Fibroblast of the aortic adventitia (primary cell): ENCODE measurements at regions not wholly inside any gene's neighbourhood (a gene's known extent, or its start where the extent isn't known, plus 50 kb on each side); places are given as distances from the start of the nearest gene placed in this dataset.

Experiments used
- DNase-seq: peaks from one replicate; pipeline ENCODE4 v3.0.0-alpha.2; 2010; ENCODE audit warnings: low read depth
- H3K4me3 ChIP-seq: 2 replicates; pipeline ENCODE4 v1.5.1; 2011; ENCODE audit warnings: low read depth, mild to moderate bottlenecking, control low read depth, low read length, moderate library complexity
- TF ChIP-seq, protein P1 (sequence below): IDR thresholded peaks from 2 replicates; pipeline ENCODE4 v1.5.1; 2011; ENCODE audit warnings: mild to moderate bottlenecking, low read length, control low read depth, inconsistent platforms; ENCODE audit not compliant: insufficient read depth

DNA sequence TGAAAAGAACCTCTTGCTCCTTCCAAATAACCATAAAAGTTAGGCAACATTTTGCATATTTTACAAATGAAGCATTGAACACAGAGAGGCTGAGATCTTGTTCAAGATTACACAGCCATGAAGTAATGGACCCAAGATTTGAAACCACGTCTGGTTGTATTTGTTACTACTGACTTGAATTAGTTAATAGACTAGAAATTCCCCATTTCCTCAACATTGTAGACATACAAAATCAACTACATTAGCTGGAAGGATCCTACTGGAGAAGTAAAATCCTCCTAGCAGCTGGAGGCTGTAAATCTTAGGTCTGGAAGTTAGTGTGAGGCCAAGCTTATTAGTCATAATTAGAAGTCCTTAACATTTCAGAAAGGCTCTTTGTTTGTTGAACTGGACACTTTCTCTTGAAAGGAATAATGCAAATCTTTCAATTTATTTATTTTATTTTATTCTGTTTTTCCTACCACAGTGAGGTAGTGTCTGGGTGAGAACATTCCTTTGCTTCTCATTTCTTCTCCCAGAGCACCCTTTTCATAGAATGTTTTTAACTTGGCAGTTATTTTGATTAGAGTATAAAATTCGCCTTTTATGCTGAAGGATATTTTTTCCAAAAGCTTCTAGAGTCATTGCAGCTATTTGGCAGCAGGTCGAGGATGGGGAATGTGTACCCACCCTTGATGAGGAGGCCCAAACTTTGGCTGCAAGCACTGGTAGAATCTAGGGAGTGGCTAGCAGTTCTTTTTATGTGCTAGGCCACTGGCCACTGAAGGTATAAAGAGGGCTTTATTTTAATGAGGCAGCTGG is 62.0 kb upstream of the CLNK start:
- TF ChIP-seq, protein P1, sequence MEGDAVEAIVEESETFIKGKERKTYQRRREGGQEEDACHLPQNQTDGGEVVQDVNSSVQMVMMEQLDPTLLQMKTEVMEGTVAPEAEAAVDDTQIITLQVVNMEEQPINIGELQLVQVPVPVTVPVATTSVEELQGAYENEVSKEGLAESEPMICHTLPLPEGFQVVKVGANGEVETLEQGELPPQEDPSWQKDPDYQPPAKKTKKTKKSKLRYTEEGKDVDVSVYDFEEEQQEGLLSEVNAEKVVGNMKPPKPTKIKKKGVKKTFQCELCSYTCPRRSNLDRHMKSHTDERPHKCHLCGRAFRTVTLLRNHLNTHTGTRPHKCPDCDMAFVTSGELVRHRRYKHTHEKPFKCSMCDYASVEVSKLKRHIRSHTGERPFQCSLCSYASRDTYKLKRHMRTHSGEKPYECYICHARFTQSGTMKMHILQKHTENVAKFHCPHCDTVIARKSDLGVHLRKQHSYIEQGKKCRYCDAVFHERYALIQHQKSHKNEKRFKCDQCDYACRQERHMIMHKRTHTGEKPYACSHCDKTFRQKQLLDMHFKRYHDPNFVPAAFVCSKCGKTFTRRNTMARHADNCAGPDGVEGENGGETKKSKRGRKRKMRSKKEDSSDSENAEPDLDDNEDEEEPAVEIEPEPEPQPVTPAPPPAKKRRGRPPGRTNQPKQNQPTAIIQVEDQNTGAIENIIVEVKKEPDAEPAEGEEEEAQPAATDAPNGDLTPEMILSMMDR, result no peak
- peak; percentile 42 for DNase-seq
- H3K4me3 ChIP-seq, result no peak overlapping the region

DNA sequence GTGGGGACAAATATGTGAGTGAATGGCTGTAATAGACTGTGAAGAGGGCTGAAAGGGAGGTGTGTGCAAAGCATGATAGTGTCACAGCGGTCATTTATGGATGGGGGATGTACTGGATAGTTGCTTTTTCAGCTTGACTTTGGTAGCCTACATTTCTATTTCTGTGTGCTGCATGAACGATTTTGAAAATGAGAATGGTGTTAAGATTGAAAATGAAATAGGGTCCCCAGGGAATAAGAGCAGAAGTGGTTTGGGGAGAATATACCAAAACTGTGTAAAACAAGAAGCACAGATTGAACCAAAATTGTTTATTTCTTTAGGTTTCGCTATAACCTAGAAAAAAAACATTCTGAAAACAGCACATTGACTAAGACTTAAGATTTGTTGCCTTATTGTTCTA is 58.8 kb upstream of the CLNK start:
- TF ChIP-seq, protein P1, result no peak

DNA sequence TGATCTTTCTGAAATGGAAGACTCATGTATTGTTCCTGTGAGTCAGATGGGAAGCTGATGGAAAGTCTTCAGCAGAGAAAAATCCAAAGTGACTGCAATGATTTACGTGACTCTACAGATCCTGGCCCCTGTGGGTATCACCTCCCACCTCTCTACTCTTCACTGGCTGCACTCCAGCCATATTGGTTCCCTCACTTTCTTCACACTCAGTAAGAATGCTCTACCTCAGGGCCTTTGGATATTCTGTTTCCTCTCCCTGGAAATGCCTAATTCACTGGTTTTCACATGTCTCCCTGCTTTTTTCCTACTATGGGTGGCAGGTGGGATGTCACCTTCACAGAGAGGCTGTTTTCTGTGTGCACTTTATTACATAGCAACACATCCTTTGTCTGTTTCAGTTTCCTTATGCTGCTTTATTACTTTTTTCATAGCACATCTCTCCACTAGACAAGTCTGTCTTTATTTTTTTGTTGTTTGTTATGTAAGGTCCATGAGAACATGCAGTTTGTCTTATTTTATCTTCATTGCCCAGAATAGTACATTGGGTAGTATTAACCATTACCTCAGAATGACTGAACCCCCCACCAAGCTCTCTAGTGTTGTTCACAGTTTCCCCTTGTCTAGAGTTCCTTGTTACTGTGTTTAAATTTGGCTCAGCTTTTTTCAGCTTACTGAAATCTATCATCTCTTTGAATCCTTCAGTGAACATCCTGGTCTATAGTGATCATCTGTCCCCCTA is 57.6 kb upstream of the CLNK start:
- no peak for DNase-seq
- no peak overlapping the region for H3K4me3 ChIP-seq
- TF ChIP-seq, protein P1, result no peak

More for the DNA sequence above, 58.8 kb upstream of the CLNK start:
- DNase-seq, result no peak
- no peak overlapping the region for H3K4me3 ChIP-seq

DNA sequence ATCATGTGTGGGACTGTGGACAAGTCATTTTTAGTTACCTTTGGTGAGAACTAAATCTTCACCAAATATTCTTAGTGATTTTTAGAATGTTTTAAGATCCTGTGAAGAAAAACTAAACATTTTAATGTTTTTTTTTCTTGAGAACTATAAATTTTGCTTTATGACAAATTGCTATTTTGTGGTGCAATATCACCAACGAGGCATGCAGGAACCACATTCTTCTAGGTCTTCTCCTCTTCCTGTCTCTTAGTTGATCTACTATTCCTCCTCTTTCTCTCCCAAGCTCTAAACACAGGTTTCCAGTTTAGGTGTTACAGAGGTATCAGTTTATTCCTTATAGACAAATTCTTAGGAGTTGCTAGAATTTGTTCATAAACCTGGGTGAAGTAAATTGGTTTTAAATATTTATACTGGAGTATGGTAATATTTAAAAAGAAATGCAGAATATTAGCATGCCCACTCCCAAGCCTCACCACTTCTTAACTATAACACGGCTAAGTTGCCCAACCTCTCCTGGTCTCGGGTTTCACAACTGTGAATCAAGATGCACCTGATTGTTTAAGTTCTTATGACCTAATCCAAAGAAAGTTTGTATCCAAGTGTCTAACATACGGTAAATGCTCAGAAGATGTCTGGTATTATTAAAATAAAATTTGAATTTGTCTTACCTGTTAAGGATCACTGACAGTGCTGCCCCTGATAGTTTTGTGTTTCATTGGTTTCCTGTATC is 56.5 kb upstream of the CLNK start:
- DNase-seq, result no peak
- TF ChIP-seq, protein P1, result no peak
- H3K4me3 ChIP-seq, result no peak overlapping the region

DNA sequence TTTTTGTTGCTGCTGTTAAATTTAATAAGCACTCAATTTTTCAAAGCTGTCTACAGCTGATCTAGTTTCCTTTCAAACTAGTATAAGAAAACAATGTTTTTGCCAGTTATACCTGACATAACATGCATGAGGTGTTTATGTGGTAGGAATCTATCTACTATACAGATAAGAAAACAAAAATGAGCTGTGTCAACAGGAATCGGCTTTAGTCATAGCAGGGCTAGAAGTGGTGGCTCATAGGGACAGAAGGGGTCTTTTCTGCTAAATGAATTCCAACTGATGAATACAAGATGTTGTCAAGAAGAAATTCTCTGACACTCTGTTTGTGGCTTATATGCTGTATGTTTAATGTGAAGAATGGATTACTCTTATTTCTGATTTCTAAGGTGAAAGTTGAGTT is 55.7 kb upstream of the CLNK start:
- no peak overlapping the region for H3K4me3 ChIP-seq
- no peak for DNase-seq
- TF ChIP-seq, protein P1, result no peak

DNA sequence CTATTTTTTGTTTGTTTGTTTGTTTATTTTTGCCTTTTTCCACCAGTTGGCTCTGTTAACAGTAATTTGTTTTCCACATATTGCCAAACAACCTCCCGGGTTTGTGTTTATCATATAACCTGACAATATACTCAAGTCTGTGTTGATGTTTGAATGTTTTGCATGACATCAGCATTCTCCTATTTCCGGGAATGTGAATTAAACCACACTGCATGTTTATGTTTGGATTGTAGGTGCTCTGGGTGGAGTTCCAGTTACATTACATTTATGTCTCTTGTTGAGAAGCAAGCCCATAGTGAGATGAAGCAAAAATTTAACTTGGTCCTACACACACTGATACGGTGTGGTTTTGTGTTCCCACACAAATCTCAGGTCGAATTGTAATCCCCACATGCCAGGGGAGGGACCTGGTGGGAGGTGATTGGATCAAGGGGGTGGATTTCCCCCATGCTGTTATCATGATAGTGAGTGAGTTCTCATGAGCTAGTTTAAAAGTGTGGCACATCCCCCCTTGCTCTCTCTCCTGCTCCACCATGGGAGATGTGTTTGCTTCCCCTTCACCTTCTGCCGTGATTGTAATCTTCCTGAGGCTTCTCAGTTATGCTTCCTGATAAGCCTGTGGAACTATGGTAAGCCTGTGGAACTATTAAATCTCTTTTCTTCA is 54.4 kb upstream of the CLNK start:
- TF ChIP-seq, protein P1, result no peak
- H3K4me3 ChIP-seq, result no peak overlapping the region
- no peak for DNase-seq
